Right ventricle myocardium inferior (tissue), 1 donor: ENCODE measurements at regions not wholly inside any gene's neighbourhood (a gene's known extent, or its start where the extent isn't known, plus 50 kb on each side); places are given as distances from the start of the nearest gene placed in this dataset.
"Not testable (repeated sequence)": the region's sequence is repeated elsewhere in the genome, so short reads cannot be mapped to it uniquely, and the experiment has no call there.

Source experiments
- ATAC-seq: fragments of 200-7000 bp; cut with Tn5 transposase; one replicate; pipeline ENCODE4 v1.9.1; 2020; ENCODE audit warnings: mild to moderate bottlenecking, moderate library complexity
- DNase-seq: peaks from one replicate; pipeline ENCODE4 v3.0.0; 2021; ENCODE audit errors: missing footprints
- intact Hi-C: fragments of 100-400 bp; cut with DNase I; formaldehyde crosslinking; loops from one replicate; pipeline ENCODE4 v1.11.0; 2022
- donor health status: DM: no; HTN: yes; CAD: no; lungs with severe emphysema.

DNA sequence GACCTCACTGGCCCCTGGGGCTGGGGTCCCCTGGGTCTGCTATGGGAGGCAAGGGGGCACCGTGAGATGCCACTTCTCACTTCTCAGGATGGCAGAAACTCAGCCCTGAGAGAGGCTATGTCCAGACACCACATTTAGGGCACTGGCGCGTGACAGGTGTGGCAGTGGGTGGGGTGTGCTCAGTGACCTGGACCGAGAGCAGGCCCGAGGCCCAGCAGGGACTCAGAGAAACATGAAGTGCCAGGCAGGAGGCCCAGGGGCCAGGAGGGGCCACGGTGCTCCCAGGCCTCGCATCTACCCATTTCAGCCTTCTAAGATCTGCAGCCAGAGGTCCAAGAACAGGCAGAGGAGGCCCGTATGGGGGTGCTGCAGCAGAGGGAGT is 214.9 kb upstream of the SGCG start:
- ATAC-seq, DNase-seq, intact Hi-C loops: not testable (repeated sequence)

GRCh38 chr13:22966753-22967152 is 214.0 kb upstream of the SGCG start:
- ATAC-seq, DNase-seq, intact Hi-C loops: not testable (repeated sequence)

- DNase-seq (no peak), ATAC-seq (no peak)
- intact Hi-C loops: no loop called here
Observed at GRCh38 chr13:22967669-22968068, 213.1 kb upstream of the SGCG start.

DNA sequence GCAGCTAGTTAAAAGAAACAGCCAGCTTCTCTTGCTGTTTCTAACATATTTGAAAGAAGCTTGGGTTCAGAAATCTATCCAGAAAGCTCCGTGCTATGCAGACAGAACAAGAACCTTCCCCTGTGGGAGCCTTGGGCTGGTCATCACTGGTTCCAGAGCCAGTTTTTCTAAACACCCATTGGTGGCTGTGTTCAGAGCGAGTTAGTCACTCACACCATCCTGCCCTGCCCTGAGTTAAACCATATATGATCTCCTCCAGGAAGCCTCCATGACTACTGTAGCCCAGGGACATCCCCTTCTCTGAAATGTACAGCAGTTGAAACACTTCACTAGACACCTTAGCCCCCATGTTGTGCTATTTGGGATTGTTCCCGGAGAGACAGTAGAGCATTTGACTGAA is 200.8 kb upstream of the SGCG start:
- intact Hi-C loops: no loop called here
- no peak for DNase-seq
- no peak for ATAC-seq

GRCh38 chr13:22980936-22981335 is 199.8 kb upstream of the SGCG start:
- no peak for DNase-seq
- ATAC-seq: no peak
- intact Hi-C loops: no loop called here

- intact Hi-C loops: no loop called here
- ATAC-seq (no peak), DNase-seq (no peak)
Observed at GRCh38 chr13:22993148-22993547, 187.6 kb upstream of the SGCG start.

- DNase-seq: no peak
- intact Hi-C loops: no loop called here
- ATAC-seq: no peak
Observed at GRCh38 chr13:23003446-23003845, 177.3 kb upstream of the SGCG start.

GRCh38 chr13:23007426-23007825 is 173.4 kb upstream of the SGCG start:
- DNase-seq (peak; percentile 27), ATAC-seq (no peak)
- intact Hi-C loops: no loop called here

- intact Hi-C loops: no loop called here
- DNase-seq (no peak), ATAC-seq (no peak)
Observed at GRCh38 chr13:23018143-23018542, 162.6 kb upstream of the SGCG start.

GRCh38 chr13:23020246-23020843 is 160.4 kb upstream of the SGCG start:
- ATAC-seq (peak; percentile 72), DNase-seq (no peak)
- intact Hi-C loops: loop anchor here (2.0 kb wide), 1 partner anchor 220 kb away; no protein-coding TSS in a partner anchor

- DNase-seq: no peak
- intact Hi-C loops: loop anchor here (2.0 kb wide), 1 partner anchor 221 kb away; no protein-coding TSS in a partner anchor
- no peak for ATAC-seq
Observed at GRCh38 chr13:23021906-23022305, 158.9 kb upstream of the SGCG start.

GRCh38 chr13:23022704-23023103 is 158.1 kb upstream of the SGCG start:
- ATAC-seq (no peak), DNase-seq (no peak)
- intact Hi-C loops: no loop called here

DNA sequence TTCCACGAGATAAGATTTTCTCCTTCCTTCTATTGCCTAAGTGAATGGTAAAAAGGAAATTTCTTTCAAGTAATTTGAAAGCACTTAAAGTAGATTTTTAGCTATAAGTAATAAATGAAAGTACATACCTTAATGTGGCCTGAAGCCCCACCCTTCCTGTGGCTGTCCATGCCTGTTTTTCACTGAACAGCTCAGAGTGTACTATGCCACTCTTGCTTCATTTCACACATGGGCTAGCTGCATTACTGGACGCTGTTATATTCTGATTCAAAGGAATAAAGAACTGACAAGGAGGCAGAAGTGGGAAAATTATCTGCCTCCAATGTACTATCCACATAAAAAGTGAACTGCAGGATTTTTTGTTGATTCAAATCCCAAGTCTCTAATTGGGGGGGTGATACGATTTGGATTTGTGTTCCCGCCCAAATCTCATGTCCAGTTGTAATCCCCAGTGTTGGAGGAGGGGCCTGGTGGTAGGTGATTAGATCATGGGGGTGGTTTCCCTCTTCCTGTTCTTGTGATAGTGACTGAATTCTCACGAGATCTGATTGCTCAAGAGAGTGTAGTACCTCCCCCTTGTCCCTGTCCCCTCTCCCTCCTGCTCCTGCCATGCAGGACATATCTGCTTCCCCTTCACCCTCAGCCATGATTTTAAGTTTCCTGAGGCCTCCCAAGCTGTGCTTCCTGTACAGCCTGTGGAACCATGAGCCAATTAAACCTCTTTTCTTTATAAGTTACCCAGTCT is 154.7 kb upstream of the SGCG start:
- intact Hi-C loops: no loop called here

DNA sequence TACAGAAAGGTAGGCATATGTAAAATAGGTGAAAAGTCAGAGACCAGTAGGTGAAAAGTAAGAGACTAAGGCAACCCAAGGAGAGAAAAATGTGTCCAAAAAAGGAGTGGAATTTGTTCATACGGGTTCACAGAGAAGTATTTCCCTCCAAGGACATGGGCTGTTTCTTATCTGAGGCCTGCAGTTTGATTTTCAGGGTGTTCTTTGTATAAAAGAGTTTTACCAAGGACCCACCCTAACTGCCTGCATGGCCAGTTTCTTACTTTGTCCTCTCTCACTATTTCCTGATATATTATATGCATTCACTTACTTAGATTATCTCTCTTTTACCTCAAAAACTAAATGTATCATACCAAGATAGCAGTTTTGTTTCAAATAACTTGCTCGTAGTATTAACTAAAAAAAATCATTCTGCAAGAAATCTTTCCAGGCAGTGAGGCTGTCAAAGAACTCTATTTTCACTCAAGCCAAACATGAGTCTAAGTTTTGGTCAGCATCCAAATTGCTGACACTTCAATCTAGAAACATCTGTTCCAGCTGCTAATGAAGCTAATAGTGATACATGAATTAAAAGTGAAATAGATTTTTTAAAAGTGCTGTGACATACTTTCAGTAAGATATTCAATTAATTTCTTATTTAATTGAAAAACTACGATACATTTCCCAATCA is 141.4 kb upstream of the SGCG start:
- ATAC-seq (no peak), DNase-seq (no peak)
- intact Hi-C loops: no loop called here

More for the DNA sequence above, 154.7 kb upstream of the SGCG start:
- ATAC-seq (no peak), DNase-seq (no peak)

DNA sequence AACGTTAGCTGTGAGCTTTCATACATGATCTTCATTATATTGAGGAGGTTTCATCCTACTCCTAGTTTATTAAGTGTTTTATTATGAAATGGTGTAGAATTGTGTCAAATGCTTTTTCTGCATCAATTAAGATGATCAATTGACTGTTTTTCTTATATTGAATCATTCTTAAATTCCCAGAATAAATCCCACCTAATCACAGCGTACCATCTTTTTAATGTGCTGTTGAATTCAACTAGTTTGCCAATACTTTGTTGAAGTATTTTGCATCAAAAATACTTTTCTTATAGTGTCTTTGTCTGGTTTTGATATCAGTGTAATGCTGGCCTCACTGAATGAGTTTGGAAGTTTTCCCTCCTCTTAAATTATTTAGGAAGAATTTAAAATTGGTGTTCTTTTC is 138.6 kb upstream of the SGCG start:
- intact Hi-C loops: no loop called here
- no peak for DNase-seq
- ATAC-seq: no peak

DNA sequence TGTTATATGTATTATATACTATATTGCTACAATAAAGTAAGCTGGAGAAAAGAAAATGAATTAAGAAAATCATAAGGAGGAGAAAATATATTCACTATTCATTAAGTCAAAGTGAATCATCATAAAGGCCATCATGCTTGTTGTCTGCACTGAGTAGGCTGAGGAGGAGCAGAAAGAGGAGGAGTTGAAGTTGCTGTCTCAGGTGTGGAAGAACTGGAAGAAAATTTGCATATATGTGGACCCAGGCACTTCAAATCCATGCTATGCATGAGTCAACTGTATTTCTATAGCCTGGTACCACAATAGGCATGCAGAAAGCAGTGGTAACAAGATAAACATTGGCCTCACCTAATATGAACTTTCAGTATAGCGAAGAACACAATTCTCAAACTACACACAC is 135.9 kb upstream of the SGCG start:
- DNase-seq (no peak), ATAC-seq (no peak)
- intact Hi-C loops: no loop called here

GRCh38 chr13:23050126-23050525 is 130.7 kb upstream of the SGCG start:
- no peak for ATAC-seq
- intact Hi-C loops: no loop called here
- no peak for DNase-seq

DNA sequence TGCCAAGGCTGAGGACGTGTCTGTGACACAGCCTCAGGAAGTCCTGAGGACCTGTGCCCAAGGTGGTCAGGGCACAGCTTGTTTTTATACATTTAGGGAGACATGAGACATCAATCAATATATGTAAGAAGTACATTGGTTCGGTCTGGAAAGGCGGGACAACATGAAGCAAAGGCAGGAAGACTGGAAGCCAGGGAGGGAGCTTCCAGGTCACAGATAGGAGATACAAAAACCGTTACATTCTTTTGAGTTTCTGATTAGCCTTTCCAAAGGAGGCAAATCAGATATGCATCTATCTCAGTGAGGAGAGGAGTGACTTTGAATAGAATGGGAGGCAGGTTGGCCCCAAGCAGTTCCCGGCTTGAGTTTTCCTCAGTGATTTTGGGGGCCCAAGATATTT is 127.1 kb upstream of the SGCG start:
- intact Hi-C loops: not testable (repeated sequence)

GRCh38 chr13:23059173-23059572 is 121.6 kb upstream of the SGCG start:
- DNase-seq (no peak), ATAC-seq (no peak)
- intact Hi-C loops: no loop called here

More for the DNA sequence above, 127.1 kb upstream of the SGCG start:
- not testable (repeated sequence) for ATAC-seq, DNase-seq

DNA sequence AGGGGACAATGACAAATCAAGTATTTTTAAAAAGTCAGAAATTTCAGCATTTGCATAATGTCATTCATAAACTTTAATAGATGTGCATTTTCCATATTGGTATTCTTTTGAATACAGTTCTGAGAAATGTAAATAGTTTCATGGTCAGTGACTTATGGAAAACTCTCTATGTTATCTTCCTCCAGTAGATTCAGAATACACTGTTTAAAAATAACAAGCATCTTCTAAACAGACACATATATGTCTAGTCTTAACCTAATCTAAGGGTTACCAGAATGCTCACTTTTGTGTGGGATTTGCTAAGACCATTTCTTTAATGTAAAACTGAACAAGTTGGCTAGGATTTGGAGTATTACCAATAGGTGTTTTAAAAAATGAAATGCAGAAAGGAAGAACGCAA is 119.8 kb upstream of the SGCG start:
- ATAC-seq (no peak), DNase-seq (no peak)
- intact Hi-C loops: no loop called here
